HEK293 (cell line): ENCODE measurements at regions not wholly inside any gene's neighbourhood (a gene's known extent, or its start where the extent isn't known, plus 50 kb on each side); places are given as distances from the start of the nearest gene placed in this dataset.

Experiments
- BCL11B ChIP-seq: fragments of 450-650 bp; formaldehyde crosslinking; IDR thresholded peaks from 2 replicates; pipeline ENCODE4 v1.5.1; 2016; ENCODE audit warnings: low read depth, missing biosample characterization, missing genetic modification characterization
- CTCF ChIP-seq: fragments of 450-650 bp; formaldehyde crosslinking; IDR thresholded peaks from 2 replicates; pipeline ENCODE4 v1.5.1; 2016; ENCODE audit warnings: missing biosample characterization, missing genetic modification characterization
- ZBTB44 ChIP-seq: fragments of 450-650 bp; IDR thresholded peaks from 2 replicates; pipeline ENCODE4 v1.5.1; 2018; ENCODE audit warnings: missing biosample characterization, mild to moderate bottlenecking, missing genetic modification characterization
- ZNF624 ChIP-seq: fragments of 450-650 bp; formaldehyde crosslinking; IDR thresholded peaks from 2 replicates; pipeline ENCODE4 v1.5.1; 2017; ENCODE audit warnings: missing biosample characterization, missing genetic modification characterization
- TF ChIP-seq, protein P1 (sequence below): fragments of 450-650 bp; formaldehyde crosslinking; IDR thresholded peaks from 2 replicates; pipeline ENCODE4 v1.5.1; 2017; ENCODE audit warnings: missing biosample characterization, missing genetic modification characterization

GRCh38 chr18:78433562-78433961, 546.1 kb upstream of the SALL3 start:
- TF ChIP-seq ZNF624 (tag by site-specific recombination) (no peak), BCL11B (tag by site-specific recombination) (no peak), CTCF (tag by site-specific recombination) (no peak), ZBTB44 (tag by site-specific recombination) (no peak)
- TF ChIP-seq, protein P1, sequence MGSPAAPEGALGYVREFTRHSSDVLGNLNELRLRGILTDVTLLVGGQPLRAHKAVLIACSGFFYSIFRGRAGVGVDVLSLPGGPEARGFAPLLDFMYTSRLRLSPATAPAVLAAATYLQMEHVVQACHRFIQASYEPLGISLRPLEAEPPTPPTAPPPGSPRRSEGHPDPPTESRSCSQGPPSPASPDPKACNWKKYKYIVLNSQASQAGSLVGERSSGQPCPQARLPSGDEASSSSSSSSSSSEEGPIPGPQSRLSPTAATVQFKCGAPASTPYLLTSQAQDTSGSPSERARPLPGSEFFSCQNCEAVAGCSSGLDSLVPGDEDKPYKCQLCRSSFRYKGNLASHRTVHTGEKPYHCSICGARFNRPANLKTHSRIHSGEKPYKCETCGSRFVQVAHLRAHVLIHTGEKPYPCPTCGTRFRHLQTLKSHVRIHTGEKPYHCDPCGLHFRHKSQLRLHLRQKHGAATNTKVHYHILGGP = no peak
